Mesodermal cell (in vitro differentiated cells): ENCODE measurements at regions not wholly inside any gene's neighbourhood (a gene's known extent, or its start where the extent isn't known, plus 50 kb on each side); places are given as distances from the start of the nearest gene placed in this dataset.
"Not testable (repeated sequence)": the region's sequence is repeated elsewhere in the genome, so short reads cannot be mapped to it uniquely, and the experiment has no call there.

Experiments
- H3K27ac ChIP-seq: 2 replicates; pipeline ENCODE4 v1.7.0; 2013; ENCODE audit warnings: mild to moderate bottlenecking, low read depth, low read length, moderate library complexity; ENCODE audit not compliant: severe bottlenecking
- H3K36me3 ChIP-seq: 2 replicates; pipeline ENCODE4 v1.7.1; 2013; ENCODE audit warnings: mild to moderate bottlenecking, low read length, moderate library complexity; ENCODE audit not compliant: control insufficient read depth, insufficient read depth
- H3K4me1 ChIP-seq: one replicate; pipeline ENCODE4 v1.7.1; 2013; ENCODE audit warnings: mild to moderate bottlenecking, low read length; ENCODE audit not compliant: insufficient read depth, control insufficient read depth, poor library complexity, severe bottlenecking
- H3K4me3 ChIP-seq: 2 replicates; pipeline ENCODE4 v1.7.0; 2013; ENCODE audit warnings: low read length, control low read depth, mild to moderate bottlenecking; ENCODE audit not compliant: insufficient read depth, poor library complexity, severe bottlenecking; ENCODE audit errors: extremely low read depth
- H3K9me3 ChIP-seq: 2 replicates; pipeline ENCODE4 v1.7.1; 2013; ENCODE audit warnings: mild to moderate bottlenecking, low read length, moderate library complexity; ENCODE audit not compliant: control insufficient read depth
- WGBS, 2 experiments: methylation state at CpG; one replicate each; pipeline ENCODE4 v1.1.5; 2013; ENCODE audit warnings: missing lambda C conversion rate in 2 of 2; ENCODE audit not compliant: insufficient coverage in 2 of 2; 5-methylcytosine and 5-hydroxymethylcytosine counted together

DNA sequence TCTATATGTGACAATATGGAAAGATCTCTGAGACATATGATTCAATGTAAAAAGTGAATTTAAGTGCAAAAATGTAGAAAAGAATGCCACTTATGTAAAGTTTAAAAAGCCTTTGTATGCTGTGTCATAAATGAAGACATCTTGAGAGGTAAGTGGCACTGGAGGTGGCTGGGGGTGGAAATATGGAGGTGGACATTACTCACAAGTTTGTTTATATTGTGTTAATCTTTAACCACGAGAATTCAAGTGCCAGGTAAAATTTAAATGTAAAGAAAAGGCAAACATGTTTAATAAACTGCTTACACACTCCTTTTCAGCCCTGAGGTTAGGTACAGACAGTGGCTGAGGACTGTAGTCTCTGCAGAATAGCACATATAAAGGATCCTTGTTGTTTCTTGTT lies 235.1 kb downstream of the ABCC12 start:
- no CpG with 5 or more reads among the region's 1 CpG for WGBS, 2 experiments
- H3K9me3 ChIP-seq = no peaks in the 10 kb centered on the region
- H3K4me1 ChIP-seq = no peaks in the 10 kb centered on the region
- no peak overlapping the region for H3K27ac ChIP-seq
- no peak overlapping the region for H3K4me3 ChIP-seq
- no peaks in the 10 kb centered on the region for H3K36me3 ChIP-seq

DNA sequence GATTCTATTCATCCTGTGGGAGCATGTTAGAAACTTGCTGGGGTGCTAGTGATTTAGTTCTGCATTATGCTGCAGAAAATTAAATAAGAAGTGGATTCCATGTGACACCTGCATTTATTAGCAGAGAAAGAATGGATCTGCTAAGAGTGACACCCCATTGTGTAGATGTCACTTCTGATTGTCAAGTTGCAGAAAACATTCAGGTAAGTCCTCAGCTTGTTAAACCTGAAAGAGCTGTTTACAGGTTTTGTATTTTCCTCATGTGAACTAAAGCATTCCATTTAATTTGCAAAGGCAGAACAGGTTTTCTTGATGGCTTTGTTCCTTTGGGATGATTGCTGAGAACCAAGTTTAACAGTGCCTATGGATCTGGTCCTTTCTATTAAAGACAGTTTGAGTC lies 238.7 kb downstream of the ABCC12 start:
- no peaks in the 10 kb centered on the region for H3K36me3 ChIP-seq
- H3K27ac ChIP-seq = no peak overlapping the region
- H3K4me1 ChIP-seq = no peaks in the 10 kb centered on the region
- no peaks in the 10 kb centered on the region for H3K9me3 ChIP-seq
- no peak overlapping the region for H3K4me3 ChIP-seq

DNA sequence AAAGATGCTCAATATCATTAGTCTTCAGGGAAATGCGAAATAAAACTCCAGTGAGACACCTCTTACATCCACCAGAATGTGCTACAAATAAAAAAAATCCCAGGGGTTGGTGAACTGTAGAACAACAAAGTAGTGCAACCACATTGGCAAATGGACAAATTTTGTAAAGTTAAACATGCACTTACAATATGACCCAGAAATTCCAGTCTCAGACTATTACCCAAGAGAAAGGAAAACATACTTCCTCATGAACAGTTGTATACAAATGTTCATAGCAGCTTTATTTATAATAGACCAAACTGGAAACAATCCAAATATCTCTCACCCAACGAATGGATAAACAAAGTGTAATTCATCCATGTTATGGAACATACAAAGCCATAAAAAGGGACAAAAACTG lies 239.5 kb downstream of the ABCC12 start:
- no peak overlapping the region for H3K4me3 ChIP-seq
- no peaks in the 10 kb centered on the region for H3K4me1 ChIP-seq
- no CpG with 5 or more reads among the region's 2 CpGs for WGBS, 2 experiments
- no peaks in the 10 kb centered on the region for H3K36me3 ChIP-seq
- H3K27ac ChIP-seq = no peak overlapping the region
- H3K9me3 ChIP-seq = no peaks in the 10 kb centered on the region

- H3K4me3 ChIP-seq = no peak overlapping the region
- H3K4me1 ChIP-seq = peaks cover 17% of the 10 kb centered on the region
- WGBS, 2 experiments = 83 to 85% methylated on average over 11 of the region's 13 CpGs
- no peaks in the 10 kb centered on the region for H3K36me3 ChIP-seq
- no peak overlapping the region for H3K27ac ChIP-seq
- peaks cover 10% of the 10 kb centered on the region for H3K9me3 ChIP-seq
Measured at GRCh38 chr16:47907109-47907508, 248.7 kb downstream of the ABCC12 start.

DNA sequence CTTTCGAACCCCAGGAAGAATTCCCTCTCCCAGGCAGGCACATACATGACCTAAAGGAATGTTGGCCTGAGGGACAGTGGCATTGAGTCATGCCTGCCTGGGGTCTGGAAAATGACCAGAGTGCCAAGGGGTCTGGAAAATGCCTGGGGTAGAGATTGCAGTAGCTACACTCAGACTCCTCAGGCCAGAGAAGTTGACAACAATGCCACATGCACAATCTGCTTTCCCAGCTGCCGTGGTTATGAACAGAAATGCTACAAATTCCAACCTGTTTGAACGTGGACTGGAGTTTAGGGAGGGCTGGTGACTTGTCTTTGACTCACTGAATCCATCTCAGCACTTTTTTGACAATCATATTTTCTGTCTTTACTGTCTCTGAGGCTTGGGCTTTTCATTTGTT lies 250.0 kb downstream of the ABCC12 start:
- Histone ChIP-seq H3K4me3 (no peak overlapping the region), H3K27ac (peak overlapping the region; percentile 73), H3K36me3 (no peaks in the 10 kb centered on the region), H3K4me1 (peaks cover 17% of the 10 kb centered on the region), H3K9me3 (peaks cover 10% of the 10 kb centered on the region)
- 75 to 100% methylated on average over 1 to 2 of the region's 3 CpGs for WGBS, 2 experiments

GRCh38 chr16:47904691-47905090 lies 251.1 kb downstream of the ABCC12 start:
- H3K9me3 ChIP-seq = peaks cover 6% of the 10 kb centered on the region
- no peak overlapping the region for H3K27ac ChIP-seq
- H3K36me3 ChIP-seq = no peaks in the 10 kb centered on the region
- H3K4me1 ChIP-seq = peaks cover 17% of the 10 kb centered on the region
- 89 to 94% methylated on average over 6 of the region's 6 CpGs for WGBS, 2 experiments
- no peak overlapping the region for H3K4me3 ChIP-seq

- Histone ChIP-seq H3K36me3 (no peaks in the 10 kb centered on the region), H3K4me3 (no peak overlapping the region), H3K4me1 (peaks cover 17% of the 10 kb centered on the region), H3K9me3 (peaks cover under 1% of the 10 kb centered on the region), H3K27ac (no peak overlapping the region)
- WGBS, 2 experiments = 90 to 92% methylated on average over 8 of the region's 10 CpGs
Measured at GRCh38 chr16:47903470-47903869, 252.3 kb downstream of the ABCC12 start.

DNA sequence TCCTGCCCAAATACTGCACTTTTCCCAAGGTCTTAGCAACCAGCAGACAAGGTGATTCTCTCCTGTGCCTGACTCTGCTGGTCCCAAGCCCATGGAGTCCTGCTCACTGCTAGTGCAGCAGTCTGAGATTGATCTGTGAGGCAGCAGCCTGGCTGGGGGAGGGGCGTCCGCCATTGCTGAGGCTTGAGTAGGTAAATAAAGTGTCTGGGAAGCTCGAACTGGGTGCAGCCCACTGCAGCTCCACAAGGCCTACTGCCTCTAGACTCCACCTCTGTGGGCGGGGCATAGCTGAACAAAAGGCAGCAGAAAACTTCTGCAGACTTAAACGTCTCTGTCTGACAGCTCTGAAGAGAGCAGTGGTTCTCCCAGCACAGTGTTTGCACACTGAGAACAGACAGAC lies 258.7 kb downstream of the ABCC12 start:
- not testable (repeated sequence) for H3K27ac ChIP-seq, H3K4me3 ChIP-seq, H3K4me1 ChIP-seq, H3K9me3 ChIP-seq, H3K36me3 ChIP-seq
- 49 to 73% methylated on average over 2 to 3 of the region's 5 CpGs for WGBS, 2 experiments

DNA sequence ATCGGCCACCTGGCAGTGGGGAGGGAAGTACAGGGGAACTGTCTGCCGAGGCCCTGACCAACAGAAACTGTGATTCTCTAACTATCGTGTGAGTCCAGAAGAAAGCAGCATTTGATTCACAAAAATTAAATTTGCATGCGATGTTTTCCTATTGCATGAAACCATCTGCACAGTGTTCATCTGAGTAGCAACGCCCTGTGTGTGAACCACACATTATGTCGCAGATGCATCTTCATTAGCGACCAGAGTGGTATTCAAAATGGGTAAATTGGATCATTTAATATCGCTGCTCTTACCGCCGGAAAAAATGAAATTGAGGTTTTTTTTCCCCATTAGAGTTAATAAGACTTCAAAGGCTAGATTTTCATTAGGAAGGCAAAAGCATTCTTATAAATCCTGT lies 260.6 kb downstream of the ABCC12 start:
- Histone ChIP-seq H3K27ac (no peak overlapping the region), H3K9me3 (no peaks in the 10 kb centered on the region), H3K4me1 (peaks cover 2% of the 10 kb centered on the region), H3K36me3 (no peaks in the 10 kb centered on the region), H3K4me3 (no peak overlapping the region)
- WGBS, 2 experiments = 93 to 98% methylated on average over 10 of the region's 10 CpGs

DNA sequence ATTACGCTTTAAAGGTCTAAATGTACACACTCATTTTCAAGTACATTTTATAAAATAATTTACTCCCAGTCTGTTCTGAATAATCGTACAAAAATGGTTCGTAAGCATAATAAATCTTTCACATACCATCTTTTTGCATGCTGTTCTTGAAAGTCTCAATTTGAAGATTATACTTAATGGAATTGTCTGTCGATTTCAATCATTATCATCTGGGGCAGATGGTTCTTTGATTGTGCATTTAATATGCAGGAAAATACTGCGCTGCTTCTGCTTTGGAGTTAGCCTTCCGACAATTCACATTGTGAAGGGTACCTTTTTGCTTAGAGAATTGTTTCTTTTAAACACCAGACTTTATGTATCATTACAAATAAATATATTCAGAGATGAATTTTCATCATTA lies 262.8 kb downstream of the ABCC12 start:
- peaks cover 3% of the 10 kb centered on the region for H3K4me1 ChIP-seq

GRCh38 chr16:47888734-47889133 lies 267.1 kb downstream of the ABCC12 start:
- Histone ChIP-seq H3K9me3 (no peaks in the 10 kb centered on the region), H3K4me1 (peaks cover 23% of the 10 kb centered on the region), H3K4me3 (no peak overlapping the region), H3K27ac (peak overlapping the region; percentile 97), H3K36me3 (no peaks in the 10 kb centered on the region)
- WGBS, 2 experiments = 75 to 88% methylated on average over 3 to 6 of the region's 6 CpGs

More for the DNA sequence above, 262.8 kb downstream of the ABCC12 start:
- WGBS, 2 experiments = 100% methylated on average over 1 of the region's 6 CpGs; no CpG with 5 or more reads in 1 of the 2 experiments
- no peak overlapping the region for H3K27ac ChIP-seq
- H3K4me3 ChIP-seq = no peak overlapping the region
- H3K36me3 ChIP-seq = no peaks in the 10 kb centered on the region
- no peaks in the 10 kb centered on the region for H3K9me3 ChIP-seq

GRCh38 chr16:47888142-47888541 lies 267.7 kb downstream of the ABCC12 start:
- 13 to 80% methylated on average over 1 to 3 of the region's 3 CpGs for WGBS, 2 experiments
- no peak overlapping the region for H3K4me3 ChIP-seq
- no peaks in the 10 kb centered on the region for H3K9me3 ChIP-seq

More at GRCh38 chr16:47888142-47888541, 267.7 kb downstream of the ABCC12 start:
- Histone ChIP-seq H3K36me3 (no peaks in the 10 kb centered on the region), H3K4me1 (peaks cover 23% of the 10 kb centered on the region), H3K27ac (peak overlapping the region; percentile 97)
